Upper lobe of left lung (tissue), 6 donors: ENCODE measurements at regions not wholly inside any gene's neighbourhood (a gene's known extent, or its start where the extent isn't known, plus 50 kb on each side); places are given as distances from the start of the nearest gene placed in this dataset.
A peak's percentile ranks its signal among the peaks of the same experiment; 100 is the strongest.

Experiments used
- ATAC-seq, 2 donors: fragments of 200-7000 bp; cut with Tn5 transposase; one replicate each; pipeline ENCODE4 v1.9.1; 2022; ENCODE audit warnings: mild to moderate bottlenecking in 2 of 2, moderate library complexity in 2 of 2; ENCODE audit not compliant: low FRiP score in 2 of 2
- DNase-seq, 2 donors: peaks; one replicate each; pipeline ENCODE4 v3.0.0-alpha.2; 2019 to 2020
- H3K27ac ChIP-seq, 4 donors: fragments of 200-600 bp; sonication (generic); one replicate each; pipeline ENCODE4 v1.5.1; 2016 to 2019
- H3K27me3 ChIP-seq, 4 donors: fragments of 200-600 bp; sonication (generic); one replicate each; pipeline ENCODE4 v1.5.1; 2017 to 2019
- H3K36me3 ChIP-seq, 4 donors: fragments of 200-600 bp; sonication (generic); one replicate each; pipeline ENCODE4 v1.5.1; 2016 to 2019
- H3K4me1 ChIP-seq, 4 donors: fragments of 200-600 bp; sonication (generic); one replicate each; pipeline ENCODE4 v1.5.1; 2018 to 2019
- H3K4me3 ChIP-seq, 4 donors: fragments of 200-600 bp; sonication (generic); one replicate each; pipeline ENCODE4 v1.5.1; 2017 to 2019; ENCODE audit warnings: mild to moderate bottlenecking in 2 of 4, moderate library complexity in 1 of 4
- H3K9me3 ChIP-seq, 4 donors: fragments of 200-600 bp; sonication (generic); one replicate each; pipeline ENCODE4 v1.5.1; 2018 to 2019
- CTCF ChIP-seq, 6 experiments: fragments of 450-650 bp in 4 of 6; fragments of 200-600 bp in 2 of 6; sonication (generic) in 2 of 6; IDR thresholded peaks; one replicate each; pipeline ENCODE4 v1.5.1; 2016 to 2019; ENCODE audit warnings: antibody characterized with exemption in 6 of 6
- EP300 ChIP-seq, 4 donors: sonication (generic); formaldehyde crosslinking; IDR thresholded peaks; one replicate each; pipeline ENCODE4 v1.5.1; 2017; ENCODE audit warnings: antibody characterized with exemption in 4 of 4, control low read depth in 2 of 4
- POLR2A ChIP-seq, 4 donors: fragments of 450-650 bp; IDR thresholded peaks; one replicate each; pipeline ENCODE4 v1.5.1; 2016 to 2017; ENCODE audit warnings: antibody characterized with exemption in 4 of 4, mild to moderate bottlenecking in 2 of 4
- POLR2AphosphoS5 ChIP-seq, 2 donors: sonication (generic); formaldehyde crosslinking; IDR thresholded peaks; one replicate each; pipeline ENCODE4 v1.5.1; 2017; ENCODE audit warnings: antibody characterized with exemption in 2 of 2
- WGBS, 2 donors: methylation state at CpG; one replicate each; pipeline ENCODE4 v1.1.5; 2017 to 2018; 5-methylcytosine and 5-hydroxymethylcytosine counted together
- donor health status: DM: no; HTN: no; CAD: no; lungs with moderate emphysema.
- donor health status: DM: no; HTN: yes; CAD: no; lungs with severe emphysema.

- DNase-seq = peak in 1 of 2 donors; percentile 14
- TF ChIP-seq EP300 (IDR thresholded peaks at IDR 0.05) (no peak), POLR2A (IDR thresholded peaks at IDR 0.05) (no peak), POLR2AphosphoS5 (IDR thresholded peaks at IDR 0.05) (no peak), CTCF (IDR thresholded peaks at IDR 0.05) (no peak)
- Histone ChIP-seq H3K9me3 (no peaks in the 10 kb centered on the region), H3K36me3 (no peaks in the 10 kb centered on the region), H3K27ac (no peak overlapping the region), H3K4me3 (no peak overlapping the region), H3K27me3 (peaks cover 0 to 4% (median 0%) of the 10 kb centered on the region in 4 donors), H3K4me1 (no peaks in the 10 kb centered on the region)
- ATAC-seq = no peak
- 78 to 84% methylated on average over 9 to 22 of the region's 22 CpGs for WGBS, 2 donors
Observed at GRCh38 chr20:63094767-63095499, 88.2 kb upstream of the BHLHE23 start.

GRCh38 chr20:63093966-63094766, 87.4 kb upstream of the BHLHE23 start:
- WGBS, 2 donors = 60 to 64% methylated on average over 16 to 23 of the region's 37 CpGs
- Histone ChIP-seq H3K27ac (no peak overlapping the region), H3K36me3 (no peaks in the 10 kb centered on the region), H3K9me3 (no peaks in the 10 kb centered on the region), H3K27me3 (peaks cover 0 to 4% (median 0%) of the 10 kb centered on the region in 4 donors), H3K4me3 (no peak overlapping the region), H3K4me1 (no peaks in the 10 kb centered on the region)
- ATAC-seq (no peak), DNase-seq (peak in 1 of 2 donors; percentile 7)
- TF ChIP-seq POLR2AphosphoS5 (IDR thresholded peaks at IDR 0.05) (no peak), POLR2A (IDR thresholded peaks at IDR 0.05) (no peak), CTCF (IDR thresholded peaks at IDR 0.05) (no peak), EP300 (IDR thresholded peaks at IDR 0.05) (no peak)

- H3K4me1 ChIP-seq = no peaks in the 10 kb centered on the region
- ATAC-seq (no peak), DNase-seq (peak; percentile 16 to 75)
- no peak overlapping the region for H3K27ac ChIP-seq
- peaks cover 0 to 4% (median 0%) of the 10 kb centered on the region in 4 donors for H3K27me3 ChIP-seq
- no peaks in the 10 kb centered on the region for H3K9me3 ChIP-seq
- H3K4me3 ChIP-seq = no peak overlapping the region
- 77 to 80% methylated on average over 17 of the region's 25 CpGs for WGBS, 2 donors
- no peaks in the 10 kb centered on the region for H3K36me3 ChIP-seq
- TF ChIP-seq POLR2AphosphoS5 (IDR thresholded peaks at IDR 0.05) = no peak
- TF ChIP-seq POLR2A (IDR thresholded peaks at IDR 0.05) = no peak
Observed at GRCh38 chr20:63092660-63093215, 86.0 kb upstream of the BHLHE23 start.

- Histone ChIP-seq H3K4me3 (no peak overlapping the region), H3K9me3 (no peaks in the 10 kb centered on the region), H3K4me1 (no peaks in the 10 kb centered on the region), H3K36me3 (no peaks in the 10 kb centered on the region), H3K27ac (no peak overlapping the region), H3K27me3 (peaks cover 0 to 4% (median 0%) of the 10 kb centered on the region in 4 donors)
- WGBS, 2 donors = 77% methylated on average over 26 to 30 of the region's 31 CpGs
- ATAC-seq = no peak
- peak; percentile 19 to 68 for DNase-seq
- no peak for TF ChIP-seq POLR2A (IDR thresholded peaks at IDR 0.05)
- TF ChIP-seq CTCF (IDR thresholded peaks at IDR 0.05) = no peak
- TF ChIP-seq EP300 (IDR thresholded peaks at IDR 0.05) = no peak
- TF ChIP-seq POLR2AphosphoS5 (IDR thresholded peaks at IDR 0.05) = no peak
Observed at GRCh38 chr20:63091901-63092659, 85.3 kb upstream of the BHLHE23 start.
